HG02840 (cell line): ENCODE measurements at regions not wholly inside any gene's neighbourhood (a gene's known extent, or its start where the extent isn't known, plus 50 kb on each side); places are given as distances from the start of the nearest gene placed in this dataset.
"Not testable (repeated sequence)": the region's sequence is repeated elsewhere in the genome, so short reads cannot be mapped to it uniquely, and the experiment has no call there.

Experiments used
- ATAC-seq: cut with Tn5 transposase; IDR thresholded peaks from one replicate; pipeline ENCODE4 v1.9.1; 2021; ENCODE audit warnings: mild to moderate bottlenecking, moderate library complexity, moderate number of reproducible peaks; ENCODE audit not compliant: unreplicated experiment, low FRiP score

DNA sequence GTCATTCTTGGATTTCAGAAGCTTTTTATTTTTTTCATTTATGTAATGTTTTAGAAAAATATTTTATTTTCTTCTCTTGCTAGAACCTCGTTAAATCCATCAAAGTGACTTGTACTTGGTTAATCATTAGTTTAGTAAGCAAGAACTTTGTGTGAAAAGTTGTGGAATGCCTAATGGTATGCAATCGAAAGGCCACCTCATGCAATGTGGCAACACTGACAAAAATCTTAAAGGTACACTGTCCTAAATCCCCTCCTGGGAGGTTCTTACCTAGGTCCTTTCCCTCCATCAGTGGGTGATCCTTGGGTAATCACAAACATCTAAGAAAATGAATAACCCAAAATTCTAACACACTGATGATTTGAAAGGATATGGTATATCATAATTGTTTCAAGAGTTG, 304.2 kb downstream of the DNAH5 start:
- no peak for ATAC-seq

DNA sequence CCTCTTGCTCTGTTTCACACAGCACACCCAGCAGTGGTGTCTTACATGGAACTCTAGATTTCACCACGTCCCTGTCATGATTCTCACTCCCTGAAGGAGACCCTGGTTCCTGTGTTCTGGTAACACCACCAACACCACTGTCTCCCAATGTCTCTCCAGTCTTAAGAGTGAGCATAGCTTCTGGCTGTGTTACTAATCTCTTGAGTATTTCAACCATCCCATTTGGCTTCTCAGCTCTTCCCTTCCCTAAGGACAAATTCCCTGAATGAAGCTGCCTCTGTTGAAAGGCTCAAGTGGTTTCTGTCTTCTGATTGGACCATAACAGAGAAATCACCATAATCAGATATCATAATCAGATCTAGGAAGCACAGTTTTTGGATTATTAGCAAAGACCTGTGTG, 311.8 kb downstream of the DNAH5 start:
- no peak for ATAC-seq

DNA sequence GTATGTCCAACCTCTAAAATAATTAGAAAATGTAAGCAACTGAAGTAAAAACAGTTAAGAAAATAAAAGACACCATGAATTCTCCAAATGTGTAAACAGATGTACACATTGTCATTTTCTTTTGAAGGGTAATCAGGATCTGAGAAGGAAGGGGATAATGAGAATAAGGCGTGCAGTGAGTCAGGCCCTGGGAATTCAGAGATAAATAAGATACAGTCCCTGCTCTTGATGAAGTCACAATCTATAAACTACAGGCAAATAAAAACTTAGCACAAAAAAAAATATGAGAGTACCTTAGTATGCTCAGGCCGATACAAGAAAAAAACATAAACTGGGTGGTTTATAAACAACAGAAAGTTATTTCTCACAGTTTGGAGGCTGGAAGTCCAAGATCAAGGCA, 315.3 kb downstream of the DNAH5 start:
- ATAC-seq = no peak

DNA sequence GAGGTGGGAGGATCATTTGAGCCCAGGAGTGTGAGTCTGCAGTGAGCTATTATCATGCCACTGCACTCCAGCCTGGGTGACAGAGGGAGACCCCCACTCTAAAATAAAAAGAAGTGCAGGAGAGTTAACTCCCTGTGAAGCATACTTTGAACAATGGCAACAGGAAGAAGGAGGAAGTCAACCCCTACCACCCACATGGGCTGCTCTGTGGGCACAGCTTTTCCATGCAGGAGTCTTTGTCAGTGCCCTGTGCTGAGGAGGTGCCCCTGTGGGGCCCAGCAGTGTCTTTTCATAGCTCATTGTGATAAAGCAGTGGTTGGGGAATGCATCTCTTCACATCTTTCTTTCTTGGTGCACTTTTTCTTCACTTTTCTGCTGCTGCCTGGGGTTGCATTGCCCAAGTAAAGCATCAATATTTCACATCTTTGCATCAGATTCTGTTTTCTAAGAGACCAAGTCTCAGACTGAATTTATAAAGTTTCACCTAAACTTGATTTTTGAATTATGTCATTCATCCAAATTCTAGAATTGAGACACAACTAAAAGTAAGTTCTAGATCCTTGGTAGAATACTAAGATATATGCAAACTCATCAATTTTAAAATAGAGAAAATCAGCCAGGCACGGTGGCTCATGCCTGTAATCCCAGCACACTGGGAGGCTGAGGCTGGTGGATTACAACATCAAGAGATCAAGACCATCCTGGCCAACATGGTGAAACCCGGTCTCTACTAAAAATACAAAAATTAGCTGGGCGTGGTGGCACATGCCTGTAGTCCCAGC, 316.6 kb downstream of the DNAH5 start:
- ATAC-seq = no peak

DNA sequence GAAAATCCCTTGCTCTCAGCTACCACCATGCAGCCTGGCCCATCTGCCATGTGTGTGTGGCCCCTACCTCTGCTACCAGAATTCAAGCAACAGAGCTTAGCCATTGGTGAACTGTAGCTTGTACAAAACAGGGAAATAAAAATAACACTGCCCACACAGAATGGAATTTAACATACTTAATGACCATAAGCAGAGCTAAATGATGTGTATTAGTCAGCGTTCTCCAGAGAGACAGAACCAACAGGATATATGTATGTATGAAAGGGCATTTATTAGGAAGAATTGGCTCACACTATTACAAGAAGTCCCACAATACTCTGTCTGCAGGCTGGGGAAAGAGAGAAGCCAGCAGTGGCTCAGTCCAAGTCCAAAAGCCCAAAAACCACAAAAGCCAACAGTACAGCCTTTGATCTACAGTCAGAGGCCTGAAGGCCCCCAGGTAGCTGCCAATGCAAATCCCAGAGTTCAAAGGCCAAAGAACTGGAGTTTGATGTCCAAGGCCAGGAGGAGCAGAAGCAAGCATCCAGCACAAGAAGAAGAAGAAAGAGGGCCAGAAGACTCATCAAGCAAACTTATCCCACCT, 318.8 kb downstream of the DNAH5 start:
- no peak for ATAC-seq

DNA sequence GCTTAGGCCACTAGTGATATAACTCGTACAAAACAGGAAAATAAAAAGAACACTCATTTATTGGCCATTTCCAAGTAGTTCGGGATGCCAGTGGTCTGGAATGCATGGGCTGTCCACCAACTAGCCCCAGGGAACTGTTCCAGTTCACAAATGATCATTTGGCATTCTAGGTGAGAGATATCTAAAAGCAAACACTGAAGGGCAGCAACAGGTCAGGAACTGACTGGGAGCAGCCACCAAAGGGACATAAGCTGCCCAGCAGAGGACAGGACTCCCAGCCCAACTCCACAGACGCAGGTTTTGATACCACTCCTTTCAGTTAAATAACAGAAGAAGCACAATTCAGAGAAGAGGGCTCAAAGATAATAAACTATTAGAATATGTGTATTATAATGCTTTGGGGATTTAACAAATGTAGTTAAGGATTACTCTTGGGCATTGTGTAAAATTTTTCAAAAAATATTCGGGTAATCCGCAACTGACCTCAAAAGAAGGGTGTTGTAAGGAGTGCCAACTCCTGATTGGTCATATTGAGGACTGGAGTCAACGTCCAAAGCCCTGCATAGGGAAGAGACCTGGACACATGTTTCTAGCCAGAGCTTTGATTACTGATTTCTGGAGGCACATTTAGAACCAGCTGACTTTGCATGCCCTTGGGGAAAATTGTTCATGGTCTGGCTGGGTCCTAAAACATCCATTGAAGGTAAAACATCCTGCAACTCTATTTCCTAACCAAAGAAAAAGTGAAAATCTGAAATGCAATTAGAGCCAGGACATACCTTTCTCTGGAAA, 320.0 kb downstream of the DNAH5 start:
- no peak for ATAC-seq

DNA sequence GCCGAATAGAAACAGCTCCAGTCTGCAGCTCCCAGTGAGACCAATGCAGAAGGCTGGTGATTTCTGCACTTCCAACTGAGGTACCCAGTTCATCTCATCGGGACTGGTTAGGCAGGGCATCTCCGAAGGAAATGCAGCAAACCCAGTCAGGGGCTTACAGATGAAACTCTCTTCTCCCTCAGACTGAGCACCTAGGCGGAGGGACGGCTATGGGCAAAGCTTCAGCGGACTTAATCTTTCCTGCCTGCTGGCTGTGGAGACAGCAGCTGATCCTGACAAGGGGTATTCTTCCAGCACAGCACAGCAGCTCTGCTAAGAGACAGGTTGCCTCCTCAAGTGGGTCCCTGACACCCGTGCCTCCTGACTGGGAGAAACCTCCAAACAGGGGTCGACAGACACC, 330.9 kb downstream of the DNAH5 start:
- ATAC-seq = no peak

DNA sequence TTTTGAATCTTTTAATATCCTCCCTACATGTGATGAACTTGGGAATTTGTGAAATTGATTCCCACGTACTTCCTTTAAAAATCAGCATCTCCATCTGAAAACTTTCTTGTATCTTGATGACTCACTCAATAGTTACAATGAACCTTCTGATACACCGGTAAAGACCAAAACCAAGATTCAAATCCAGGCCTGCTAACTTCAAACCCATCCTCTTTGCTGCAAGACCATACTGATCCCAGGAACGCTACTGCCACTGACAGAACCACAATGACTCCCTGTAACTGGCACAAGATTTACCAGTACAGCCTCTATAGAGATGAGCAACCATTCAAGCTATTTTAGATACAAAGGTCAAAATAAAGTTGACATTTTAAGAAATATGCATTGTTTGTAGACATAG, 332.9 kb downstream of the DNAH5 start:
- no peak for ATAC-seq

DNA sequence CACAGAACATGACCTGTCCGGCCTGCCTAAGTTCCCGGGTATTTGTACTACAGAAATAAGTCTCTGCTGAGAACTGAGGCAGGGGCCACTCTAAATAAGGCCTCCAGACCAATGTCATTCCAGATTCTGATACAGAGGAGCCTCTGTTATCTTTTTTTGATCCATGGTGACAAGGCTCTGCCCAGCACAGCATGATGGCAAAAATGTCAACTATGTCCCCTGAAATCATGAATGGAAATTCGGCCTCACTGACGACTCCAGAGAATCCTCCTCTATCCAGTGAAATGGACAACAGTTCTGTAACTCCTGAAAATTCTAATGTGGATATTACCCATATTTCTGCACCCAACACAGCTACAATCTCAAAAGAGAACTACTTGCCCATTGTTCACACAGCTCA, 335.0 kb downstream of the DNAH5 start:
- no peak for ATAC-seq

DNA sequence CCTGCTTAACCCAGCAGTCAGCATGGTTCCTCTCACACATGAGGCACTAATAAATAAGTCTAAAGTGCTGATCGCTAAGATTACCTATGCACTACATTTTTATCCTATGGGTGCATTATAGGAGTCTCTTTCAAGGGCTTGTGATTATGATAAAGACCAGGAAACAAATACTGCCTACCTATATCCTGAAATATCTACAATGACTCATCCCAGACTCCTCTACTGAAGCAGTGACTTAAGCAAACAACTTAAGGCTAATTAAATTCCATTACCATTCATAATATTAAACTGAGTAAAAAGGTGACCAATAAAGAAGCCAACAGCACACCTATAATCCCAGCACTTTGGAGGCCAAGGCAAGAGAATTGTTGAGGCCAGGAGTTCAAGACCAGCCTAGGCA, 338.4 kb downstream of the DNAH5 start:
- no peak for ATAC-seq

DNA sequence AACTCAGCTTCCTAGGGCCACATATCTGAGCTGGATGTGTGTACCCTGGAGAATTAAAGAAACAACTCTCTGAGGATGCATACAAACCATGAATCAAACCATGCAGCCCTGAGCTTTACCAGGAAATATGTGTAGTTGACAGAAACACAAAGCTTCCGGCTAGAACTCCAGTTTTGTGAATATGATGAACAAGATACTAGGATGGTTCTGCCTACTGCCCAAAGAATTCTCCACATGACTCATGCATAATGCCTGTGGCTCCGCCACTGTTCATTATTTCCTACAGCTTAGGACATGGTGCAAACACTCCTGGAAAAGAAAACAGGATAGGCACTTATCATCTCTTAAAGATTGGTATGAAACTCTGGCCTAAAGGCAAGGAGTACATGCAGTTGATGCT, 343.4 kb downstream of the DNAH5 start:
- ATAC-seq = no peak

DNA sequence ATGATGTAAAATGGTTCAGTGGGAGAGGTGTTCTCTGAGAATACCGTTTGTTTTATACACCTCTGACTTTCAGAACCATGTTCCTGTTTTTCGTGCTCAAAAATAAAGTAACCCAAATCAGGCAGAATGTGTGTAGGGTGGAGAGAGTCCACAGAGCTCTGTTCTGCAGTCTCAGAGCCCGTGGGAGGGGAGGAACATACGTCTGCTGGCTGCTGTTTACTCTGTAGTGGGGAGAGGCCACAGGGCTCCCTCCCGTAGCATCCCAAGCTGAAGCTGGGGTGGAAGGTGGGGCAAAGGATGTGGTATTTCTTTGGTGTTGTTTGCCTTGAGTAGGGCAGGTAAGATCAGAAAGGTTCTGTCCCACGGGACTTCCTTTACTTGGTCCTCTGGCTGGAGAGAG, 348.5 kb downstream of the DNAH5 start:
- no peak for ATAC-seq

DNA sequence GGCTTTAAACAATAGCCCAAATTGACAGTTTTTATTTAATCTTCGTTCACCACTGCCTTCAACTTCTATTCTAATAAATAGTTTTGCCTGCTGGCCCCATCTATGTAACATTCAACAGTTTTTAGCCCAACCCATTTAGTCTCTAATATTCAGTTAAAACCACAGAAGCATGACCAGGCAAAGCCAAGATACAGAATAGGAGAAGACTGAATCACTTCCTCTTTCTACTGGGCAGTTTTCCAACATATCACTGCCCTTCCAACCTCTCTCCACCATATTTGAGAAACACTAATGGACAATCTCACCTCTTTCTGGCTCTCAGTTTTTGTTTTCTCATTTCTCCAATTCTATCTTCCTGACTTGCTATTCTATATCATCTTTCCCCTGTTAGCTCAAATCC, 352.9 kb downstream of the DNAH5 start:
- ATAC-seq = no peak

DNA sequence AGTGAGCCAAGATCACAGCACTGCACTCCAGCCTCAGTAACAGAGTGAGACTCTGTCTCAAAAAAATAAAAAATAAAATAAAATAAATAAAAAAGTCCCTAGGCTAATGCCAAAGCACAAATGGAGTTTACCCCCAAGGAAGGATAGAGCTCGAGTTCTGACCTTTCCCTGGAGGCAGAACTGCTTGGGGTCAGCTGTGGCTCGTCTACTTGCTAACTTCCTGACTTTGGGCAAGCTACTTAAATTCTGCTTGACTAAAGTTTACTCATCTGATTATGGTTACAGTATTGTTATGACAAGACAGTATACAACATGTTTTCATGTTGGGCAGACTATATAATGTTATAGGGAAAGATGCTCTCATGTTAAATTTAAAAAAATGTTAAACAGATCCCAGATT, 359.2 kb downstream of the DNAH5 start:
- ATAC-seq = no peak

DNA sequence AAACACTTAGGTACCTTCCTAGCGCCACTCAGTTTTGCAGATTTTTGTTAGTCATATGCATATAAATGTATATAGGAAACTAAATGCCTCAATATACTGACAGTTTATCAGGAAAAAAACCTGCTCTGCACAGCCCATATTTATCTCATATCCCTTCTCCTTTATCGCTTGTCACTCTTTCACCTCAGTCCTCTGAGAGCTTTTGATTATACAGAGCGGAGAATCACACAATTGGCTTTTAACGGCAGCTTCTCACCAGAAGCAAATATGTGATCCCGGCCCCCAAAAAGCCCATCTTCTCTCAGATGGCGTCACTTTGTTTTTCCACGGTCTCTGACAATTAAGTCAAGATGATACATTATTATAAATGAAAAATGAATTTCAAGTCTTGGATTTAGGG, 362.6 kb downstream of the DNAH5 start:
- ATAC-seq = no peak

DNA sequence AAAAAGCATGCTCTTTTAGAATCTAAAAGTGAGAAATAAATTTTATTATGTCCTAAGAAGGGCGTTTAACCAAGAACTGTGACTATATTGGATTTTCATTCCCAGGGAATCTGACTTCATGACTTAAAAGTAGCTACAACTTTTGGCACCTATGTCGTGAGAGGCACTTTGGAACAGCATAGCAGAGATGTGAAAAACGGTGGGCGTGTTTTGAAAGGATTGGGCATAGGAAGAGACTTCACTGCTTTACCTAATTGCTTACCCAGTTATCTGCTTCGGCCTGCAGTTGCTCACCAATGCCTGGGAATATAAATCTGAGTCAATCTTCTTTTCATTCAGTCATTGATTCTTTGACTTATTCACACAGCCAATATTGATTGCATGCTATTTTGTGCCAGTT, 363.4 kb downstream of the DNAH5 start:
- no peak for ATAC-seq

DNA sequence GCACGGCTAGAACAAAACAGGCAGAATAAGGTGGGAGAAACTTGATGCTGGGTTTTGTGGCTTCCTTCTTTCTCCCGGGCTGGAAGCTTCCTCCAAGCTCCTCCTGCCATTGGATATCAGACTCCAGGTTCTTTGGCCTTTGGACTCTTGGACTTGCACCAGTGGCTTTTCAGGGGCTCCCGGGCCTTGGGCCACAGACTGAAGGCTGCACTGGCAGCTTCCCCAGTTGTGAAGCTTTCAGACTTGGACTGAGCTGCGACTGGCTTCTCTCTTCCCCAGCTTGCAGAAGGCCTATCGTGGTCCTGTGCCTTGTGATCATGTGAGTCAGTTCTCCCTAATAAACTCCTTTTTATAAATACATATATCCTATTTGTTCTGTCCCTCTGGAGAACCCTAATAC, 364.4 kb downstream of the DNAH5 start:
- no peak for ATAC-seq

DNA sequence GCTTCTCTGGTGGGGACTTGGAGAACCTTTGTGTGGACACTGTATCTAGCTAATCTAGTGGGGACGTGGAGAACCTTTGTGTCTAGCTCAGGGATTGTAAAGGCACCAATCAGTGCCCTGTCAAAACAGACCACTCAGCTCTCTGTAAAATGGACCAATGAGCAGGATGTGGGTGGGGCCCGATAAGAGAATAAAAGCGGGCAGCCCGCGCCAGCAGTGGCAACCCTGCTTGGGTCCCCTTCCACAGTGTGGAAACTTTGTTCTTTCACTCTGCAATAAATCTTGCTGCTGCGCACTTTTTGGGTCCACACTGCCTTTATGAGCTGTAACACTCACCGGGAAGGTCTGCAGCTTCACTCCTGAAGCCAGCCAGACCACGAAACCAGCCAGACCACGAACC, 365.4 kb downstream of the DNAH5 start:
- ATAC-seq = not testable (repeated sequence)

DNA sequence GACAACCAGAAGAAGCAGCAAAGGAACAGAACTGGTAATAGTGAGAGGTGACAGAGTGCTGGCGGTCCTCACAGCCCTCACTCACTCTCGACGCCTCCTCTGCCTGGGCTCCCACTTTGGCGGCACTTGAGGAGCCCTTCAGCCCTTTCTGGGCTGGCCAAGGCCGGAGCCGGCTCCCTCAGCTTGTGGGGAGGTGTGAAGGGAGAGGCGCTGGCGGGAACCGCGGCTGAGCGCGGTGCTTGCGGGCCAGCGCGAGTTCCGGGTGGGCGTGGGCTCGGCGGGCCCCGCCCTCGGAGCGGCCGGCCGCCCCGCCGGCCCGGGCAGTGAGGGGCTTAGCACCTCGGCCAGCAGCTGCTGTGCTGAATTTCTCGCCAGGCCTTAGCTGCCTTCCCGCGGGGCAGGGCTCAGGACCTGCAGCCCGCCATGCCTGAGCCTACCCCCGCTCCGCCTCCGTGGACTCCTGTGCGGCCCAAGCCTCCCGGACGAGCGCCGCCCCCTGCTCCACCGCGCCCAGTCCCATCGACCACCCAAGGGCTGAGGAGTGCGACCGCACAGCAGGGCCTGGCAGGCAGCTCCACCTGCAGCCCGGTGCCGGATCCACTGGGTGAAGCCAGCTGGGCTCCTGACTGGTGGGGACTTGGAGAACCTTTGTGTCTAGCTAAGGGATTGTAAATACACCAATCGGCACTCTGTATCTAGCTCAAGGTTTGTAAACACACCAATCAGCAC, 366.0 kb downstream of the DNAH5 start:
- not testable (repeated sequence) for ATAC-seq

DNA sequence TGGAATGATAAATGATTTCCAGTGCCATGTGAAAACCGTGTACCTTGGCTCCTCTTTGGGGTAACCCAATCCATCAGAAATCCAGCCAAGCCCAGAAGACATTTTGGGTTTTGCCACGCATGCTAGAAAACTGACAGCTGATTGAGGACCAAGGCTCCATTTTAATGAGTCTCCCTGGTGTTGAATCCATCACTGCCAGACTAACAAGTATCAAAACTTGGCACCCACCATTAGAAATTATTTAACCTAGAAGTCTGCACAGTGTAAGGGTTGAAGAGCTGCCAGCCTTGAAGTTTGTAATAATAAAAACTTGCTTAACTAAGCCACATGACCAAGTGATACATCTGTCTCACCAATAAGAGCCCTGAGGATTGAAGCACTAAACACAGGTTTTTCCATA, 369.9 kb downstream of the DNAH5 start:
- ATAC-seq = no peak

DNA sequence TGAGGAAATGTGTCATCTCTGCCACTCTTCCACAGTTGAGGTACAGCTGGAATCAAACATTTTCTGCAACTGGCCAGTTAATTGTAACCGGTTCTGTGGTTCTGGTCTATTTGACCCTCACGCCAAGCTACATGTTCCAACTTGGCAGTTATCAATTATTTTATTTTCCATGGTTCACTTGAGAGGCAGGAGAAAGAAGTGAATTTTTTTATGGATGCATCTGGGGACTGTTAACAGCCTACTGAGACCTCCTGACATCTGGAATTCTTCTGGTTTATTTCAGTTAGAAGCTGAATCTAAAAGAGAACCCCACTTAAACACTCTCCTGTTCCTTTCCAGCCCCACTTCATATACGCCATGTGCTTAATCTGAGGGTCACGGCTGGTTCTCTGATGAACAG, 372.3 kb downstream of the DNAH5 start:
- no peak for ATAC-seq
